HG02852 (cell line): ENCODE measurements at regions not wholly inside any gene's neighbourhood (a gene's known extent, or its start where the extent isn't known, plus 50 kb on each side); places are given as distances from the start of the nearest gene placed in this dataset.

Experiments used
- ATAC-seq: cut with Tn5 transposase; IDR thresholded peaks from one replicate; pipeline ENCODE4 v1.9.1; 2021; ENCODE audit warnings: mild to moderate bottlenecking, moderate library complexity; ENCODE audit not compliant: unreplicated experiment

DNA sequence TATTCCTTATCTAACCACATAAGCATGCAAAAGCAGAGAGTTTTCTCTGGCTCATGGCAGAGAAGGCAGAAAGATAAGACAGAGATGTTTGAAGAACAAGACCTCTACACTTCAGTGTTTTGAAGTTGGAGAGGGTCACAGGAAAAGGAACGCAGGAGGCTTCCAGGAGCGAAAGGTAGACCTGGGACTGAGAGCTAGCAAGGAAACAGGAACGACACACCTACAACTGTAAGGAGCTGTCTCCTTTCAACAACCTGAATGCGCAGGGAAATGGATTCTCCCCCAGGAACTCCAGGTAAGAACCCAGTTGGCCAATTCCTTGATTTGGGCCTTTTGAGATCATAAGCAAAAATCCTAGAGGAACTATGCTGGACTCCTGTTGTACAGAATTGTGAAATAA, 746.6 kb upstream of the DDX18 start:
- no peak for ATAC-seq

DNA sequence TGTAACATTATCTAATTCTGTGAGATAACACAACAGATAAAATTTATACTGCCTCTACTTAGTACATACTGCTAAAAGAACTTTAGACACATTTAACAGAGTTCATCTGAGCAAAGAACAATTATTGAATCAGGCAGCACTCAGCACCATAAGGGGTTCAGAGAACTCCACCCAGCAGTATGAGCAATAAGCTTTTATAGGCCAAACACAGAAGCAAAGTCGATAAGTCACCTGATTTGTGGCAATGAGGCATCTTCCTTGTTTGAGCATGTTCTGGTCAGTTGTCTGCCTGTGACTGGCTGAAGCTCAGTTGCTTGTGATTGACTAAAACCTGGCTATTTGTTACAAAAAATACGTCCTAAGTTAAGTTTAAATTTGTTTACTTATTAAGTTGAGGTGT, 746.1 kb upstream of the DDX18 start:
- ATAC-seq = no peak

DNA sequence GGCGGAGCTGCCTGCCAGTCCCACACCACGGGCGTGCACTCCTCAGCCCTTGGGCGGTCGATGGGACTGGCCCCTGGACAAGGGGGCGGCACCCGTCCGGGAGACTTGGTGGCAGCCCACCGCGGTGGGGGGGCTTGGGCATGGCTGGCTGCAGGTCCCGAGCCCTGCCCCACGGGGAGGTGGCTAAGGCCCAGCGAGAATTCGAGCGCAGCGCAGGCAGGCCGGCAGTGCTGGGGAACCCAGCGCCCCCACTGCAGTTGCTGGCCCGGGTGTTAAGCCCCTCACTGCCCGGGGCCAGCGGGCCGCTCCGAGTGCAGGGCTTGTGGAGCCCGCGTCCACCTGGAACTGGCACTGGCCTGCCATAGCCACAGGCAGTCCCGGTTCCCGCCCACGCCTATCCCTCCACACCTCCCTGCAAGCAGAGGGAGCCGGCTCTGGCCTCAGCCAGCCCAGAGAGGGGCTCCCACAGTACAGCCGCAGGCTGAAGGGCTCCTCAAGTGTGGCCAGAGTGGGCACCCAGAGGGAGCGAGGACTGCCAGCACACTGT, 742.9 kb upstream of the DDX18 start:
- no peak for ATAC-seq

DNA sequence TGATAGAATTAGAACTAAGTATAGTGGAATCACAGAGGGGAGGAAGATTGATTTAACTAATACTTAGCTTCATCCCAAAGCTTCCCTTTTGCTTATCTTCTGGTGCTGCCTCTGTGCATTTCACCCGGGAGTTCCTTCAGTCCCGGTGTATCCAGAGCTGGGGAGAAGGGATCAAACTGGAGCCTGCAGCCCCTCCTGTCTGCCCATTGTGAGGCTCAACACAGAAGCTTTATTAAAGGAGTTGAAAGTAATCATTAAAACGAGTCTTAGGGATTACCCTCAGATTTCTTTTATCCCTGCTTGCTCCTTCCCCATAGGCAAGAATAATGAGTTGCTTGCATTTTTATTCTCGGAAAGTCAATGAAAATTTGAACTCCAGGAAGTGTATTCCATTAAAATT, 739.7 kb upstream of the DDX18 start:
- ATAC-seq = no peak

DNA sequence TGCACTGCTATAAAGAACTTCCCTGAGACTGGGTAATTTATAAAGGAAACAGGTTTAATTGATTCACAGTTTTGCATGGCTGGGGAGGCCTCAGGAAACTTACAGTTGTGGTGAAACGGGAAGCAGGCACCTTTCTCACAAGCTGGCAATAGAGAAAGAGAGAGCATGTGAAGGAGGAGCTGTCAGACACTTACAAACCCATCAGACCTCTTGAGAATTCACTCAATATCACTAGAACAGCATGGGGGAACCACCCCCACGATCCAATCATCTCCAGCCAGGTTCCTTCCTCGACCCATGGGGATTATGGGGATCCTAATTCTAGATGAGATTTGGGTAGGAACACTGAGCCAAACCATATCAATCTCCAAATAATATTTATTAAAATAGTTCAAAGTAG, 729.2 kb upstream of the DDX18 start:
- ATAC-seq = no peak

DNA sequence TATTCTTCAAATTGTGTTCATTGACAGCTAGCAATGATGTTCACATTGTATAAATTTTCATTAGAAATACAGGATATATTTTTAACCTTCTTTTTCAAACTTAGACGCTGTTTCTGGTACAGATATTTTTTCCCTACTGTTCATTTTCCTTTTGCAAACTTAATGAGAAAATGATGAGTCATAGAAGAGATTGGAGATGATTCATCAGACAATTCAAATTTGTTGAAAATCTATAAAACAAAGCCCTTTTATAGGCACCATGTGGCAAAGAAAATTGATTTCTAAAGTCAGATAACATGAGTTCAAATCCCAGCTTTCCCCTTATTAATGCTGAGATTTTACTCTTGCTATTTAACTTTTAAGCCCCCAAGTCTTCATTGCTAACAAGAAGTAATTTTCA, 728.8 kb upstream of the DDX18 start:
- ATAC-seq = no peak

DNA sequence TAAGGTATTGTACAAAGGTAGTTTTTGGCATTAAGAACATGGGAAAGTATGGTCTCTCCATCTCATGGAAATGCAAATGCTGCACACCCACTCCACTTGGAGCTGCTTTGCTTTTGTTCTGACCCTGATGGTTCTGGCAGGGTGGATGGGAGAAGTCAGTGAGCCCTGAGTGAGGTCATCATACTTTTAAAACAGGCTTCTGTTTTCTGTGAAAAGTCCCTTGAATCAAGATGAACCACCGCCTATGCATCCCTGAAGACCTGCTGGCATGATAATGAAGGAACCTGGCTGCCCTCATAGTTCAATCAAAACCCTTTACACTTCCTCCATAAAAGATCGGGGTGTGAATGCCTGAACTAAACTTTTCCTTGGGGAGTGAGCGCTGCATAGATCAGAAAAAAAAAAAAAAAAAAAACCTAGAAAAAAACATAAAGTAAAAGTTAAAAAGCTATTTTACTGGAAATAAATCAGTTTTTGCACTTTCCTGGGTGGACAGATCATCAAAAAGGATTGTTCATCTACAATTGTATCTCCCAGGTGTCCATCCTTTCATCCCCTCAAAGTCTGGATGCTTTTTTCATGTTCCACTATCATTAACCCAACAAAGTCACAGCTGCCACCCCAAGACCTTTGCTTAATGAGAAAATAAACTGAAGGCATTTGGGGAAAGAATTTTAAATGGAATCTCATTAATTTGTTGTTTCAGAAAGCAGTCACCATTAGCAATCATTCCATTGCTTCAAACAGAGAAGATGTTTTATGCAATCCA, 728.1 kb upstream of the DDX18 start:
- no peak for ATAC-seq

DNA sequence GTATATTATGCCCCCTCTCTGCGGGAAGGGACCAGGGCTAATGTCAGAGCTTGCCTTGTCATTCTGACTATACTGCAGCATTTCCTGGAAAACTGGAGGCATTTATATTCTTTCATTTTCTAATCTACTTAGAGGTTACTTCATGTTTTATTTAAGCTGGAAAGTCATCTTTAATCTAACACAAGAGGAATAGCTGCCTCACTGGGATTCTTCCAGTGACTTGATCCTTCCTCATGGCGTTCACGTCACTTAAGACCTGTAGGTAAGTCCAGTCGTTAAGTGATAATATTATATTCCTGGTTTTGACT, 727.6 kb upstream of the DDX18 start:
- ATAC-seq = no peak

DNA sequence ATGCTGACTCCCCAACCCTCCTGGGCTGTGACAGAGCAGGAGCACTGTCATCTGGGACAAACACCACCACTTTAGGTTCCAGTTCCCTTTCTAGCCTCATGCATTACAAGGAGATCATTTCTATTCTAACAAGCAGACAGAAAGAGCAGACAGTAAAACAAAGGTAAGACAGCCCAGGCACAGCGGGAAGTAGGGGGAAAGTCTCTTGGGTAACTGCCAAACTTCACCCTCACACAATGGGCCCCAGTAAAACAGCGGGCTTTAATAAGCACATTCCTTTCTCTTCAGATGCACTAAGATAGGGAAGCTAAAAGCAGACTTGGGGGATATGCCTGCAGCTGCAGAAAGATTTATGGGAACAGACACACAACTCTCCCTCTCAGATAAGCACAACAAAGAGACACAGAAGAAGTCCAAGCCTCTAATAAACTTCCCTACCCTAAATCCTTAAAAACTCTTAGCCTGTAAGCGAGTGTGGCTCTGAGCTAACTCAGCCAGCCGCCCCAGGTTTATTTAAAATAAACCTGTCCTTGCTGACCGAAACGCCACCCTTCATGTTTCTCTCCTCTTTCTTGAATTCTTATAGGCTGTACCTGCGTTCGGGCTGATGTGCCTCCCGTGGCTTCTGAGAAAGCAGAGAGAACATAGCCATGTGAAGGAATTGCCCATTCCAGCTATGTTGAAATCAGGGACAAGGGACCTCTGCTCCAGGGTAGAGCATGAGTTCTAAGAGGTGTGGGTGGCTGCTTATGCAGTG, 726.8 kb upstream of the DDX18 start:
- no peak for ATAC-seq

DNA sequence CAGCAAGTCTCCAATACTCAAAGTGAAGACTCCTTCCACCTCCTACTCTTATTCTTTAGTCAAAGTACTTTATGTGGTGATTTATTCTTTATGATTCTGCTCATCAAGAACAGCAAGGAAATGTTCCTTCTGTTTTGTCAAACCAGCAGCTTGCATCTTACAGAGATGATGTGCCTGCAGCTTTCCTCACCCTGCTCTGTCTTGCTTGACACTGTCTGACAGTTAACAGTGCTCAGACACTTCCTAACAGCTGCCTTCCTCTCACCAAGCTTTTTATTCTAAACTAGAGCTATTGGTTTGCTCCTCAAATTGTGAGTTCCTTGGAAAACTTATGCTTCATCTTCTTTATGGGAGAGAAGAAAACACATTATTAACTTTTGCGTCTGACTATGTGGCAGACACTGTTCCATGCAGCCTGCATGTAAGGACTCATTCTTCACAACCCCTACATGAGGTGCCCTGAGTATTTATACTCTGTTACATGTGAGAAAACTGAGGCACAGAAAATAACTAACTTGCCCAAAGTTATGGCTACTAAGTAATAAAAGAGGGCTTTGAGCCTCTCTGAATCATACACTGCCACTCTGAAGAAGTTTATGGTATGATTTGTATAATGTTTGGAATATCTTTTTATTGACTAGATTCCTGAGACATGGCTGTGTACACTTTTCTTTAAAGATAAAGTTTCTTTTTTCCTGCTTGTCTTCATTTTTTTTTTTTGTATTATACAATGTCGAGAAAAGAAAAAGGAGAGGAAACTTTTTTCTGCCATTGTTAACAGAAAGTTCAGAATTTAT, 723.3 kb upstream of the DDX18 start:
- no peak for ATAC-seq

DNA sequence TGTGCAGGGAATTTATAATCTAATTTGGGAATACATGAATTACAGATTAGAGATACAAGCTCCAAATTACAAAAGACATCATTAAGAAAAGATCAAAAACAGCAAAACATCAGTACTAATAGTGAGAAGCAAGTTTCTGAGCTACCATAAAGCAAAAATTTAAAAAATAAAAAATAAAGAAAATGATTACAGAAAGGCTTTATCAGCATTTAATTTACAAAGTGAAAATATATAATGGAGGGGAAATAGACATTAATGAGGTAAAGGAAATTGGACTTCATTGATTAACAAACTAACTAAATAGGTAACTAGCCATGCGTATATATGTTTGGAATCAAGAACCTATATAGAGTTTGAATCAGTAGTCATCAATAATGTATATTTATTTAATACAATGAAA, 712.9 kb upstream of the DDX18 start:
- ATAC-seq = no peak

DNA sequence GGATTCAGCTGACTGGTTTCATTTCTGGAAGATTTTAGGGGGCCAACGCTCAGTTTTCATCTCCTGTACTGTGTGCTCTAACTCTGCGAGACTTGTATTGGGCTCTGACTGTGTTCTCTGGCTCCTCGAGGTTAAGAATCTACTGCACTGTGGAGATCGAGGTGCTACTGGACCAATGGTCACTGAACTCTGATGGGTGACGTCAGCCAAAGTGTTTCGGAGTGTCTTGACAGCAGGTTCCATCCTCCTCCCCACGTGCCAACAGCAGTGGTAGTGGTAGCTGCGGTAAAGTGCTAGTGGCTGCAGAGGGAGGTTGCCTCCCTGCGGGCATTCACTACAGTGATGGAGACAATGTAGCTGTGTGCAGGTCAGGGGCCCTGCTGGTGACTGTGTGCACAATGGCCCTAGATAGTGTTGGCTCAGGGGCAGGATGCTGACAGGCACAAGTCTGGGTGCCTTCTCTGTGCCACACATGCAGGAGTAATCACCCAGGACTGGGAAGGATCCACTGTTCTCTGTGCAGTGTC, 705.7 kb upstream of the DDX18 start:
- no peak for ATAC-seq

DNA sequence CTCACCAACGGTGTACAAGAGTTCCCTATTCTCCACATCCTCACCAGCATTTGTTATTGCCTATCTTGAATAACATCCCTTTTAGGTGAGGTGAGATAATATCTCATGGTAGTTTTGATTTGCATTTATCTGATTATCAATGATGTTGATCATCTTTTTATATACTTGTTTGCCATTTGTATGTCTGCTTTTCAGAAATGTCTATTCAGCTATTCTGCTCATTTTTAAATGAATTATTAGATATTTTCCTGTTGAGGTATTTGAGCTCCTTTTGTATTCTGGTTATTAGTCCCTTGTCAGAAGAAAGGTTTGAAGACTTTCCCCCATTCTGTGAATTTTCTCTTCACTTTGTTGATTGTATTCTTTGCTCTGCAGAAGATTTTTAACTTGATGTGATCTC, 695.5 kb upstream of the DDX18 start:
- ATAC-seq = no peak

DNA sequence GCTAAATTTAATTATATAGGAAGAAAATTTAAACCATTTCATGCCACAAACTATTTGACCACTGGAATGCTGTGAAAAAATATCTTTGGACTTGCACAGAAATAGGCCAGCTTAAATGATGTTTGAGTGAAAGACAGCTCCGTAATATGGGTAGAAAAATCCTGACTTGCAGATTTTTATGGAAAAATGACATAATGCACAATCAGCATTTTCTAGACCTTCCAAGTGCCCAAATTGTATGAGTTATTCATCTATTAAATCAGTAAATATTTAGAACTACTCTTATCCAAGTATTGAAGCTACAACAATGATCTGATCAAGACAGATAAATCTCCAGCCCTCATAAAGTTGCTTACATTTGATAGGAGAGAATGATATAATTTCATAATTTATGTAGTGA, 691.1 kb upstream of the DDX18 start:
- no peak for ATAC-seq

DNA sequence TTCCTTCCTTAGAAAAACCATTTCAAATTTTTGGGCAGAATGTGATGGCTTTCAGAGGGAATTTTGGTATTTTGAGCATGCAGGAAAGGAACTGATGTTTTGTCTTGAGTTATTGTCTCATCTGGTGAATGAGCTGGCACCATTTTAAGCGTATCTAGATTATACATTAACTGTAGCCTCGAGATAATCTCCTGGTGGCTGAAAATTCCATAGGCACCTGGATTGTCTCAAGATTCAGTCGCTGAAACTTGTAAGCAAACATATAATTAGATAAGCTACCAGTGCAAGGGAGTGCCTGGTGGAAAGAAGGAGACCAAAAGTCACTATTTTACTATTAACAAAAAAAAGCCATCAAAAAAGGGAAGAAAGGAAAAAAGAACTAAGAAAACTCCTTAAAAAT, 687.8 kb upstream of the DDX18 start:
- no peak for ATAC-seq

DNA sequence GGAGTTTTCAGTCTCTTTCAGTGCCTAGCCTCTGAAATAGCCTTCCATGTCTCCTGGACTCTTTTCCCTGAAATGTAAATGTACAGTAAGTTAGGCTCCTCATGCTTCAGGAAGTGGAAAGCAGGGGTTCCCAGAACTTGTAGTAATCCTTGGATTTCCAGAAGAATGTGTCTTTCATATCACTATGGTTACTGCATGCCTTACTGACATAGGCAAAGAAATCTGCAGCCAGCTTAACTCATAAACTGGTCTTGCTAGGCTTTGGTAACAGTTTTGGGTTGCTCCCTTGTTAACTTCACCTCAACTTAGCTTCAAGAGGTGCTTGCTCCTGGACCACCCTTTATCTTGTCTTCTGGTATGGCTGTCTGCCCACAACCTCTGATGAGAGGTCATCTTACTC, 686.8 kb upstream of the DDX18 start:
- no peak for ATAC-seq

DNA sequence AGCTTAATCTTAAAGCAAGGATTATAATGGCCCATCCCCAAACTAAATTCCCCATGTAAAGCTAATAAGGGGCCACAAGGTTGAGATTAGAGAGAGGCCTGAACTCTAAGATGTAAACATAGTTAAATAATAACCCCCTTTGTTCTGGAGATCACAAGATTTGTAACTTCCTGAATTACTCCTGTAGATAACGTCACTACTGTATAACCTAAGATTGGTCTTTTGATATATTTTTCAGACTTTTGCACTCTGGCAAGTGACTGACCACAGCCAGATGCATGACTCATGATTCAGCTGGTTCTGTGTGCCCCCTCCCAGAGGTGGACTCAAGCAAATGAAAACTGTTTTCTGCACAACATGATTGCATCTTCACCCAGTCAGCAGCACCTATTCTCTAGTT, 686.0 kb upstream of the DDX18 start:
- ATAC-seq = no peak

DNA sequence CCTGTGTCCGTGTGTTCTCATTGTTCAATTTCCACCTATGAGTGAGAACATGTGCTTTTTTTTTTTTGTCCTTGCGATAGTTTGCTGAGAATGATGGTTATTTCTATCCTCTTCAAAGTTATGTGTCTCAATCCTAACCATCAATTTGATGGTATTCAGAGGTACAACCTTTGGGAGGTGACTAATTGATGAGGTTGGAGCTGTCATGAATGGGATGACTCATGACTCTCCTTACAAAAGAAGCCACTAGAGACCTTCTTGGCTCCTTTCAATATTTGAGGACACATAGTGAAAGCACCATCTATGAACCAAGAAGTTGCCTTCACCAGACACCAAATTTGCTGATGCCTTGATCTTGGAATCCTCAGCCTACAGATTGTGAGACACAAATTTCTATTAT, 677.1 kb upstream of the DDX18 start:
- no peak for ATAC-seq

DNA sequence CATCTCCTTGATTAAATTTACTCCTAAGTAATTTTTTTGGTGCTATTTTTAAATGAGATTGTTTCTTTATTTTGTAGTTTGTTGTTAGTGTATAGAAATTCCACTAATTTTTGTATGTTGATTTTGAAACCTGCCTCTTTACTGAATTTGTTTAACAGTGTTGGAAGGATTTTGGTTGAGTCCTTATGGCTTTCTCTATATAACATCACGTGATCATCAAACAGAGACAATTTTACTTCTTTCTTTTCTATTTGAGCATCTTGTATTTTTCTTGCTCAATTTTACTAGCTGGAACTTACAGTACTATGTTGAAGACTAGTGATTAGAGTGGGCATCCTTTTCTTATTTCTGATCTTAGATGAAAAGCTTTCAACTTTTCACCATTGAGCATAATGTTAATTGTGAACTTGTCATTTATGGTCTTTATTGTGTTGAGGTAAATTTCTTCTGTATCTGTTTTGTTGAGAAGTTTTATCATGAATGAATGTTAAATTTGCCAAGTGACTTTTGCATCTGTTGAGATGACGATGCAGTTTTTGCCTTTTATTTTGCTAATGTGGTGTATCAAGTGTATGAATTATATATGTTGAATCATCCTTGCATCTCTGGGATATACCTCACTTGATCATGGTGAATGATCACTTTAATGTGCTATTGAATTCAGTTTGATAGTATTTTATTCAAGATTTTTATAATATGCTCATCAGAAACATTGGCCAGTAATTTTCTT, 645.3 kb upstream of the DDX18 start:
- no peak for ATAC-seq

DNA sequence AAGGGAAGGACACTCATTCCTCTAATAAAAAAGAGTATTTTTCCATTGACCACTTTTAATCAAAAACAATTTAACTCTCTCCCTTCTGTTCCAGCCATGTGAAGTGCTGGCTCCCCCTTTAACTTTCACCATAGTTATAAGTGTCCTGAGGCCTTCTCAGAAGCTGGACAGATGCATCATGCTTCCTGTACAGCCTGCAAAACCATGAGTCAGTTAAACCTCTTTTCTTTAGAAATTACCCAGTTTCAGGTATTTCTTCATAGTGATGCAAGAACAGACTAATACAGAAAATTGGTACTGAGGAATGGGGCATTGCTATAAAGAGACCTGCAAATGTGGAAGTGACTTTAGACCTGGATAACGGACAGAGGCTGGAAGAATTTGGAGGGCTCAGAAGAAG, 643.6 kb upstream of the DDX18 start:
- no peak for ATAC-seq

DNA sequence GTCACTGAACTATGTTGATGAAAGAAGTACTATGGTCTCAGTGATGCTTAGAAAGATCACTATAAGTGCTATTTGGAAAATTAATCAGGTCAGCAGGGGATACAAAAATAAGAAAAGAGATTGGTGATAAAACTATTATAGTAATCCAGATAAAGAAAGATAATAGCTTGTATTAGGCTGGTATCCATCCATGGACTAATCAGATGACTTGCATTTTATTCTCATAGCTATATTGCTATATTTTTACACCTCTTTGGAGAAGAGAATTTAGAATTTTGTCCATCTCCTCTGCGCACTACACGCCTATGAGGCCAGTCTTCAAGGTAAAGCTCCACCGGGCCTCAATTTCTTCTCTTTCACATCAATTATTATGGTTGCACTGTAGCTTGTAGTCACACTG, 635.1 kb upstream of the DDX18 start:
- ATAC-seq = no peak
